Lung (tissue), 11 donors: ENCODE measurements at regions not wholly inside any gene's neighbourhood (a gene's known extent, or its start where the extent isn't known, plus 50 kb on each side); places are given as distances from the start of the nearest gene placed in this dataset.

Experiments used
- ATAC-seq: fragments of 200-7000 bp; cut with Tn5 transposase; one replicate; pipeline ENCODE4 v1.9.1; 2020; ENCODE audit warnings: moderate number of reproducible peaks; ENCODE audit not compliant: insufficient read depth, low FRiP score
- DNase-seq, 3 donors: peaks; one replicate each; pipeline ENCODE4 v3.0.0-alpha.2; 2013 to 2017
- H3K27ac ChIP-seq, 2 donors: one replicate each; pipeline ENCODE4 v1.5.1; 2013; ENCODE audit warnings: mild to moderate bottlenecking in 2 of 2, moderate library complexity in 2 of 2, control low read depth in 1 of 2, inconsistent platforms in 1 of 2, low read depth in 1 of 2, low read length in 1 of 2
- H3K27me3 ChIP-seq, 3 donors: one replicate each; pipeline ENCODE4 v1.5.1; 2013; ENCODE audit warnings: low read length in 2 of 3; ENCODE audit not compliant: control insufficient read depth in 3 of 3, insufficient read depth in 3 of 3
- H3K36me3 ChIP-seq, 4 donors: one replicate each; pipeline ENCODE4 v1.5.1; 2013; ENCODE audit warnings: low read length in 4 of 4, mild to moderate bottlenecking in 1 of 4, moderate library complexity in 1 of 4; ENCODE audit not compliant: control insufficient read depth in 4 of 4, insufficient read depth in 4 of 4
- H3K4me1 ChIP-seq, 5 donors: one replicate each; pipeline ENCODE4 v1.5.1; 2013; ENCODE audit warnings: low read length in 5 of 5, mild to moderate bottlenecking in 2 of 5, moderate library complexity in 1 of 5; ENCODE audit not compliant: control insufficient read depth in 5 of 5, insufficient read depth in 5 of 5
- H3K4me3 ChIP-seq: one replicate; pipeline ENCODE4 v1.5.1; 2013; ENCODE audit warnings: mild to moderate bottlenecking, control low read depth, moderate library complexity
- H3K9ac ChIP-seq, 2 donors: one replicate each; pipeline ENCODE4 v1.5.1; 2013; ENCODE audit warnings: low read length in 2 of 2, control low read depth in 1 of 2; ENCODE audit not compliant: insufficient read depth in 1 of 2
- H3K9me3 ChIP-seq, 4 donors: one replicate each; pipeline ENCODE4 v1.5.1; 2013; ENCODE audit warnings: low read length in 3 of 4, mild to moderate bottlenecking in 1 of 4, moderate library complexity in 1 of 4; ENCODE audit not compliant: control insufficient read depth in 4 of 4, insufficient read depth in 3 of 4
- WGBS, 2 donors: extraction: QIAGEN DNeasy Blood & Tissue Kit; methylation state at CpG; one replicate each; pipeline ENCODE4 v1.1.7; 2013; 5-methylcytosine and 5-hydroxymethylcytosine counted together
- TF ChIP-seq, protein P1 (sequence below): IDR thresholded peaks from 2 replicates; pipeline ENCODE4 v1.5.1; 2012; ENCODE audit warnings: mild to moderate bottlenecking; ENCODE audit errors: control extremely low read depth, extremely low read depth
- donor health status: control.
- donor health status: control.
- donor health status: Bipolar disorder and iron deficiency.
- donor health status: healthy.
- donor health status: DM: yes; HTN: yes; CAD: no.

- H3K36me3 ChIP-seq = no peaks in the 10 kb centered on the region
- TF ChIP-seq, protein P1, sequence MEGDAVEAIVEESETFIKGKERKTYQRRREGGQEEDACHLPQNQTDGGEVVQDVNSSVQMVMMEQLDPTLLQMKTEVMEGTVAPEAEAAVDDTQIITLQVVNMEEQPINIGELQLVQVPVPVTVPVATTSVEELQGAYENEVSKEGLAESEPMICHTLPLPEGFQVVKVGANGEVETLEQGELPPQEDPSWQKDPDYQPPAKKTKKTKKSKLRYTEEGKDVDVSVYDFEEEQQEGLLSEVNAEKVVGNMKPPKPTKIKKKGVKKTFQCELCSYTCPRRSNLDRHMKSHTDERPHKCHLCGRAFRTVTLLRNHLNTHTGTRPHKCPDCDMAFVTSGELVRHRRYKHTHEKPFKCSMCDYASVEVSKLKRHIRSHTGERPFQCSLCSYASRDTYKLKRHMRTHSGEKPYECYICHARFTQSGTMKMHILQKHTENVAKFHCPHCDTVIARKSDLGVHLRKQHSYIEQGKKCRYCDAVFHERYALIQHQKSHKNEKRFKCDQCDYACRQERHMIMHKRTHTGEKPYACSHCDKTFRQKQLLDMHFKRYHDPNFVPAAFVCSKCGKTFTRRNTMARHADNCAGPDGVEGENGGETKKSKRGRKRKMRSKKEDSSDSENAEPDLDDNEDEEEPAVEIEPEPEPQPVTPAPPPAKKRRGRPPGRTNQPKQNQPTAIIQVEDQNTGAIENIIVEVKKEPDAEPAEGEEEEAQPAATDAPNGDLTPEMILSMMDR = no peak
- H3K9ac ChIP-seq = no peak overlapping the region
- no peak for ATAC-seq
- no peaks in the 10 kb centered on the region for H3K4me1 ChIP-seq
- 8 to 18% methylated on average over 1 of the region's 1 CpG for WGBS, 2 donors
- no peak for DNase-seq
- no peaks in the 10 kb centered on the region for H3K9me3 ChIP-seq
- no peak overlapping the region for H3K4me3 ChIP-seq
- no peaks in the 10 kb centered on the region for H3K27me3 ChIP-seq
- no peak overlapping the region for H3K27ac ChIP-seq
Observed at GRCh38 chr2:153055182-153055581, 336.8 kb downstream of the ARL6IP6 start.

DNA sequence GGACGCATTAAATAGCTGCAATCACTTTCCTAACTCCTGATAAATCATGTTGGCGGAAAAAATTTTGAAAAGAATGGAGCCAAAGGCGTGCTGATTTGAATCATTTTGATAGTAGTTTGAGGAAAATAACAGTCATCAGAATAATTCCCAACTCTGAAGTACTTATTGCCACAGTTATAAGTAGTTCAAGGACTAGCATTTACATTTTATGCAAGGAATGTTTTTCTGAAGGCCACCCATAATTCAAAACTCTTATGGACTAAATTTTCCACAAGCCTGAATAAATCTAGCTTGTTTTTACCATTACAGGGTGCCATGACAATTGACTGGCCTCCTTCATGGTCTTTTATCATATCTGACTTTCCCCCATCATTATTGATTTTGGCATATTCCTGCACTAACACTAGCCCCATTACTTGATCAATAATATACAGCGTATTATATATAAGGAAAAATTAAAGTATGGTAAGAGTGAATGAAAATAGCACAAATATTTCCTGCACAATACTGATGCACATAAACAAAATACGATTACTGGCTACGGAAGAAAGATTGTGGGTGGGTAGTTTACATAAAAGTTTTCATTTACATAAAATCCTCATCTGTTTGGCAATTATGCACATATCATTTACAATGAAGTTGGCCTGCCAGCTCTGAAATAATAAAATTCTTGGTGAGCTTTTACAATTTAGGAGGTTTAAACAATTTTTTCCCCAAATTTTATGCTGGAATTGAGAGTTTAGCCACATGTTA lies 334.6 kb downstream of the ARL6IP6 start:
- Histone ChIP-seq H3K27ac (no peak overlapping the region), H3K27me3 (no peaks in the 10 kb centered on the region), H3K4me3 (no peak overlapping the region), H3K36me3 (no peaks in the 10 kb centered on the region), H3K9me3 (no peaks in the 10 kb centered on the region), H3K4me1 (no peaks in the 10 kb centered on the region), H3K9ac (no peak overlapping the region)
- TF ChIP-seq, protein P1 = no peak
- 75 to 77% methylated on average over 6 of the region's 6 CpGs for WGBS, 2 donors
- DNase-seq = no peak
- ATAC-seq = no peak

- Histone ChIP-seq H3K4me1 (no peaks in the 10 kb centered on the region), H3K36me3 (no peaks in the 10 kb centered on the region), H3K27me3 (no peaks in the 10 kb centered on the region), H3K9ac (no peak overlapping the region), H3K4me3 (no peak overlapping the region), H3K9me3 (no peaks in the 10 kb centered on the region), H3K27ac (no peak overlapping the region)
- WGBS, 2 donors = 42 to 46% methylated on average over 1 of the region's 1 CpG
- DNase-seq (peak in 1 of 3 donors; percentile 4), ATAC-seq (no peak)
- TF ChIP-seq, protein P1 = no peak
Observed at GRCh38 chr2:153047220-153047619, 328.8 kb downstream of the ARL6IP6 start.

GRCh38 chr2:153043385-153043784 lies 325.0 kb downstream of the ARL6IP6 start:
- WGBS, 2 donors = 66 to 85% methylated on average over 1 of the region's 1 CpG
- no peak overlapping the region for H3K4me3 ChIP-seq
- H3K9ac ChIP-seq = no peak overlapping the region
- no peaks in the 10 kb centered on the region for H3K9me3 ChIP-seq
- no peak overlapping the region for H3K27ac ChIP-seq
- H3K36me3 ChIP-seq = no peaks in the 10 kb centered on the region
- DNase-seq = no peak
- no peaks in the 10 kb centered on the region for H3K4me1 ChIP-seq
- TF ChIP-seq, protein P1 = no peak
- no peaks in the 10 kb centered on the region for H3K27me3 ChIP-seq
- ATAC-seq = no peak
